ENCODE measurements at regions not wholly inside any gene's neighbourhood (a gene's known extent, or its start where the extent isn't known, plus 50 kb on each side); places are given as distances from the start of the nearest gene placed in this dataset.

GRCh38 chr4:4719436-4719835, 140.0 kb upstream of the MSX1 start:
- SMC1A ChIA-PET (ENCODE audit: uncharacterized antibody, unreplicated experiment), result no interaction called here
- Histone ChIP-seq H3K27me3 (replicated peaks in 1 of 2; ENCODE audit: control insufficient read depth in 2 of 2, insufficient read depth in 2 of 2, low read length in 1 of 2) (no peaks in the 10 kb centered on the region), H3K4me1 (ENCODE audit: control insufficient read depth, insufficient read depth, low read length) (no peaks in the 10 kb centered on the region), H3K79me2 (ENCODE audit: control insufficient read depth, insufficient read depth, low read length) (no peaks in the 10 kb centered on the region), H3K9me3 (replicated peaks; ENCODE audit: control insufficient read depth, insufficient read depth, low read length) (no peaks in the 10 kb centered on the region; the same call in 2 of the 3 replicates), H4K20me1 (ENCODE audit: control insufficient read depth, insufficient read depth) (no peaks in the 10 kb centered on the region), H3K9ac (ENCODE audit: control insufficient read depth, insufficient read depth, low read length) (no peak overlapping the region), H3K27ac (ENCODE audit: control insufficient read depth, insufficient read depth) (no peak overlapping the region), H3K36me3 (ENCODE audit: control insufficient read depth in 2 of 2, insufficient read depth in 2 of 2, low read length in 1 of 2) (no peaks in the 10 kb centered on the region), H2AFZ (ENCODE audit: control insufficient read depth, low read depth, low read length) (no peak overlapping the region), H3K4me2 (ENCODE audit: control insufficient read depth, insufficient read depth) (no peak overlapping the region), H3K4me3 (no peak overlapping the region)
- RAD21 ChIA-PET (ENCODE audit: unreplicated experiment), result no interaction called here
- POLR2A ChIA-PET, result interaction anchor here (0.7 kb wide), 1 partner anchor 1714 kb away, joined by 3 read pairs; no protein-coding TSS in a partner anchor
- no peak for DNase-seq (ENCODE audit: low read depth, low spot score)
- TF ChIP-seq BHLHE40 (IDR thresholded peaks at IDR 0.05; ENCODE audit: borderline replicate concordance in 1 of 2, low read depth in 2 of 2, low read length in 1 of 2) (no peak), ZNF217 (IDR thresholded peaks at IDR 0.05) (no peak)
- no TSS peak for BruUV-seq (replicated peaks)
- no peak for FAIRE-seq
- CTCF ChIA-PET, result no interaction called here
- 75% methylated on average over 4 of the region's 4 CpGs for WGBS (ENCODE audit: insufficient coverage, insufficient replicate concordance, low lambda C conversion rate, missing lambda C conversion rate)
- intact Hi-C loops (cut with micrococcal nuclease; ENCODE audit: unreplicated experiment) (no loop called here), in situ Hi-C loops (cut with MboI) (no loop called here)
- no peak for ATAC-seq

- Histone ChIP-seq H3K27me3 (replicated peaks in 1 of 2; ENCODE audit: control insufficient read depth in 2 of 2, insufficient read depth in 2 of 2, low read length in 1 of 2) (no peaks in the 10 kb centered on the region), H2AFZ (ENCODE audit: control insufficient read depth, low read depth, low read length) (no peak overlapping the region), H4K20me1 (ENCODE audit: control insufficient read depth, insufficient read depth) (no peaks in the 10 kb centered on the region), H3K27ac (ENCODE audit: control insufficient read depth, insufficient read depth) (no peak overlapping the region), H3K4me3 (no peak overlapping the region), H3K9ac (ENCODE audit: control insufficient read depth, insufficient read depth, low read length) (no peak overlapping the region), H3K9me3 (replicated peaks; ENCODE audit: control insufficient read depth, insufficient read depth, low read length) (no peaks in the 10 kb centered on the region), H3K36me3 (ENCODE audit: control insufficient read depth in 2 of 2, insufficient read depth in 2 of 2, low read length in 1 of 2) (no peaks in the 10 kb centered on the region), H3K4me1 (ENCODE audit: control insufficient read depth, insufficient read depth, low read length) (no peaks in the 10 kb centered on the region), H3K4me2 (ENCODE audit: control insufficient read depth, insufficient read depth) (no peak overlapping the region), H3K79me2 (ENCODE audit: control insufficient read depth, insufficient read depth, low read length) (no peaks in the 10 kb centered on the region)
- no peak for ATAC-seq
- RAD21 ChIA-PET (ENCODE audit: unreplicated experiment), result no interaction called here
- no peak for DNase-seq (ENCODE audit: low read depth, low spot score)
- CTCF ChIA-PET, result no interaction called here
- 95% methylated on average over 6 of the region's 6 CpGs for WGBS (ENCODE audit: insufficient coverage, insufficient replicate concordance, low lambda C conversion rate, missing lambda C conversion rate)
- TF ChIP-seq BHLHE40 (IDR thresholded peaks at IDR 0.05; ENCODE audit: borderline replicate concordance in 1 of 2, low read depth in 2 of 2, low read length in 1 of 2), result no peak
- no peak for TF ChIP-seq NBN (IDR thresholded peaks at IDR 0.05)
- no peak for TF ChIP-seq SRF (IDR thresholded peaks at IDR 0.05; ENCODE audit: low read depth in 2 of 2, low read length in 2 of 2)
- no peak for TF ChIP-seq NR2F1 (conservative IDR thresholded peaks at IDR 0.05)
- TF ChIP-seq ZNF217 (IDR thresholded peaks at IDR 0.05), result no peak
- SMC1A ChIA-PET (ENCODE audit: uncharacterized antibody, unreplicated experiment), result no interaction called here
- BruUV-seq (replicated peaks), result no TSS peak
- in situ Hi-C loops (cut with MboI) (no loop called here), intact Hi-C loops (cut with micrococcal nuclease; ENCODE audit: unreplicated experiment) (no loop called here)
- FAIRE-seq, result no peak
- POLR2A ChIA-PET, result no interaction called here
These were observed 141.8 kb upstream of the MSX1 start for GRCh38 chr4:4717692-4718091.

Measured in GM12878 (cell line).